Hindlimb muscle (tissue), 1 donor: ENCODE measurements at regions not wholly inside any gene's neighbourhood (a gene's known extent, or its start where the extent isn't known, plus 50 kb on each side); places are given as distances from the start of the nearest gene placed in this dataset.
A peak's percentile ranks its signal among the peaks of the same experiment; 100 is the strongest.
"Not testable (repeated sequence)": the region's sequence is repeated elsewhere in the genome, so short reads cannot be mapped to it uniquely, and the experiment has no call there.

ENCODE experiments used
- DNase-seq: peaks from one replicate; pipeline ENCODE4 v3.0.0-alpha.2; 2013

- DNase-seq, result no peak
Measured at GRCh38 chr21:31609081-31609480, 50.4 kb upstream of the SOD1 start.

GRCh38 chr21:31607791-31608190 lies 51.7 kb upstream of the SOD1 start:
- DNase-seq, result no peak

GRCh38 chr21:31606081-31606874 lies 53.2 kb upstream of the SOD1 start:
- DNase-seq, result no peak

DNA sequence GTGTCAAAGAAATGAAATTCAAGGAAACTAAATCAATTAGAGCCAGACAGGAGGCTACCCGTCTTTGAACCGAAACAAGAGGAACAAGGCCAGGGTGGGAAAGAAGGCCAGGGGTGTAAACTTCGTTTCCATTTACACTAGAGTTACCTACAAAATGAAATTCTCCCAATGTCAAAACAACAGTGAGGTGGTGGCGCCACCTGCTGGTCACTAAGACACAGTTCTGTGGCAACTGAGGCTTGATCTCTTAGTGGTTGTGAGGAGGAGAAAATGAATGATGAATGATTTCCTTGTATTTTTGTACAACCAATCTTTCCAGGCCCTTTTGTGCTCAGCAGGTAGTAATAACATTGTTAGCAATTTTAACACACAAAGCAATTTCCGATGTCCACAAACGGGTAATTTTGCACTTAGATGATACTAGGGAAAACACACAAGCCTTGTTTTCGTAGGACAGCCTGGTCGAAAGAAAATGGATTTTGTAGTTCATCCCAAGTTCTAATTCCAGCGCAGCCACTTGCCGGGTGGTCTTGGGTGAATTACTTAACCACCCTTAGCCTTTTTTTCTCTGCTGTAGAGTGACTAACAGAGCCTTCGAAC lies 54.8 kb upstream of the SOD1 start:
- DNase-seq, result peak; percentile 69

DNA sequence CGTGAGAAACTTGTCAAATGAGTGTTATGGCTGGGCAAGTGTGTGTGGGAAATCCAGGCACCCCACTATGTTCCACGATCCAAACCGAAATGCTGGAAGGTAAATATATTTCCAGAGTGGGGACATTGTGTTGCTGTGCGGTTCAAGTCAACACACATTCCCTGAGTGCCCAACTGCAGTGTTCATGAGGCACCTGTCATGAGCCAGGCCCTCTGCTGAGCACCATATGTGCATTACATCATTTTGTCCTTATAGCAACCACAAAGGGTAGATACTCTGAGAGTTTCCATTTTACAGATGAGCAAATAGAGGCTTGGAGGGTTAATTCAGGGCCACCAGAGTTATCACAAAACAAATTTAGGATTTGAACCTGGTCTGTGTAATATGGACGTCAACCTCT lies 59.9 kb upstream of the SOD1 start:
- DNase-seq, result no peak

- no peak for DNase-seq
Measured at GRCh38 chr21:31599013-31599412, 60.5 kb upstream of the SOD1 start.

DNA sequence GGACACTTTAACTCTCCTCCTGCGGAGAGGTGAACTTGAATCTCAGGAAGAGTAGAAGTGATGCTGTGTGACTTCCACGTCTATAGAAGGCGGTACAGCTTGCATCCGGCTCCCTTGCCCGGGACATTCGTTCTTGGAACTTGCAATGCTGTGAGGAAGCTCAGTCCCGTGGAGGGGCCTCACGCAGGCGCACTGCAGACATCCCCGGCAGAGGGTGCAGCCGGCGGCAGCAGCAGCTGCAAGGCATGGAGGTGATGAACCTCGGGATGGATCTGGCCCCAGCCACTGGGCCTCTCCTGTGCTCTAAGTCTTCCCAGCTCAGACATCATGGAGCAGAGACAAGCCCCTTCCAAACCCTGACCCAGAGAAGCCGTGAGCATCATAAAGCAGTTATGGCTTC lies 61.8 kb upstream of the SOD1 start:
- no peak for DNase-seq

GRCh38 chr21:31596055-31596454 lies 63.4 kb upstream of the SOD1 start:
- DNase-seq, result no peak

DNA sequence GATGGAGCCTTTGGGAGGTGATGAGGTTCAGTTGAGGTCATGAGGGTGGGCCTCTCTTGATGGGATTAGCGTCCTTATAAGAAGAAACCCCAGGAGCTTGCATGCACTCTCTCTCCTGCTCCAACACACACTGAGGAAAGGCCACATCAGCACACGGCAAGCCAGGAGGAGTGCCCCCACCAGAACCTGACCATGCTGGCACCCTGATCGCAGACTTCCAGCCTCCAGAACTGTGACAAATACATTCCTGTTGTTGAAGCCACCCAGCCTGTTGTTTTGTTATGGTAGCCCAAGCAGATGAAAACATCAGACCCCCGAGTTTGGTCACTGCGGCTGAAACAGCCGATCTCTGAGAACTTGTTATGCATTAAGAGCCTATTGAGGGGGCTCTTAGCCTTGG lies 64.8 kb upstream of the SOD1 start:
- DNase-seq, result no peak

DNA sequence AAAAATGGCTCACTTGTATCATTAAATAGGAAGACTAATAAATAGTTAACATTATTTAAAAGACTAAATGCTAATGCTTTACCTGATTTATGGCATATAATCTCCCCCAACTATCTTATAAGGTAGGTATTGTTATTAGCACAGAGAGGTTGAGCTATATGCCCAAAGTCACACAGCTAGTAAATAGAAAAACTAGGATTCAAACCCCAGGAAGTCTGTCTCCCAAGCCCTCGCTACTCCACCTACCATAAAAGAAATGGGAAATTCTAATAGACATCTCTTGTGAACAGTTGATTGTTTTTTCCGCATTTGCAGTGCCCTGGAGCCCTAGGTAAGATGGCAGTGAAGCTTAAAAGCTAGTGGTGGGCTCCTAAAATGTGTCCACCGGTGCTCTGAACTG lies 65.2 kb upstream of the SOD1 start:
- DNase-seq, result no peak

DNA sequence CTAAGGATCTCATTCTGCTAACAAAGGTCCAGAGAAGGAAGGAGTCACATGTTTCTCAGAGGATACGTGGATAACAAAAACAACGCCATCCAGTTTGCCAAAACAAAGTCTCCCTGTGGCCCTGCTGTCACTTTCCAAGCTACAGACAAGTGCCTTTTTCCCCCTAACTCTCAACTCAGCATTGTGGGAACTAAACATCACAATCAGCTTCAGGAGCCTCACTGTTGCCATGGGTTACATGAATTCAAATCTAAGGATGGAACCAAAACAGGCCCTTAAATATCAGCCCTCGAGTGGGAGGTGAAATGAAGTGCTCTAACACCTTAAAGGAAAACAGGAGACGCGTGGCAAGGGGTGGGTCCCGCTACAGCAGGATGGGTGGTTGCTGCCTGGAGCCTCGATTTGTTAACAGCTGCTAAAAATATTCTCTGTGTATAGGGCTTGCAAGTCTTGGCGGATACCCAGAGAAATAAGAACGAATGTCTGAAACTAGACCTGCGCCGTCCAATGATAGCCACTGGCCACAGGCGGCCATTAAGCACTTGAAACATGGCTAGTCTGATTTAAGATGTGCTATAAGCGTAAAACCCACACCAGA lies 66.4 kb upstream of the SOD1 start:
- DNase-seq, result peak; percentile 25

DNA sequence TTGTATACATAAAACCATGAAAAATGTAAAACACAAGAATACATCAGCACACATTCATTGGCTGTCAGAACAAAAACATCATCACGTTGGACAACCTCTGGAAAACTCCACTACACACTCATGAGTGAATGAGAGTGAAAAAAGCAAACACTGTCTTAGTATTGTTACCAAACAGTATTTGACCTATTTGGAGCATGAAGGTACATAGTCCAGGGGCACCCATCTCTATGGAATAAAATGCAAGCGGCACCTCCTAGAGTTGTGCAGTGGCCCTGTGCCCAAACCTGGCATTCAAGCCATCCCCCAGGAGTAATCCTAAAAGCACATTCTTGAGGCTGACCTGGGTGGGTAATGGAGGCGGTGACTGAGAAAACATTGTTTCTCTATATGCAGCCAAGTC lies 67.0 kb upstream of the SOD1 start:
- no peak for DNase-seq

DNA sequence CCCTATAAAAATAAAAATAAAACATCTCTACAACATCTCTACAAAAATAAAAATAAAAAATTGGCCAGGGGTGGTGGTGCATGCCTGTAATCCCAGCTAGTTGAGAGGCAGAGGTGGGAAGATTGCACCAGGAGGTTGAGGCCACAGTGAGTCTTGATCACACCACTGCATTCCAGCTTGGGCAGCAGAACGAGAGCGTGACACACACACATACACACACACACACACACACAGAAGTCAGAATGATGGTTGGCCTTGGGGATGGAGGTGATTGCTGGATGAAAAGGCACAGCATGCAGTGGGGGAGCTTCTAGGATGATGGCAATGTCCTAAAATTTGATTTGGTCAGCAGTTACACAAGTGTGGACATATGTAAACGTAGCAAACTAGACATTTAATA lies 69.7 kb upstream of the SOD1 start:
- DNase-seq, result no peak

DNA sequence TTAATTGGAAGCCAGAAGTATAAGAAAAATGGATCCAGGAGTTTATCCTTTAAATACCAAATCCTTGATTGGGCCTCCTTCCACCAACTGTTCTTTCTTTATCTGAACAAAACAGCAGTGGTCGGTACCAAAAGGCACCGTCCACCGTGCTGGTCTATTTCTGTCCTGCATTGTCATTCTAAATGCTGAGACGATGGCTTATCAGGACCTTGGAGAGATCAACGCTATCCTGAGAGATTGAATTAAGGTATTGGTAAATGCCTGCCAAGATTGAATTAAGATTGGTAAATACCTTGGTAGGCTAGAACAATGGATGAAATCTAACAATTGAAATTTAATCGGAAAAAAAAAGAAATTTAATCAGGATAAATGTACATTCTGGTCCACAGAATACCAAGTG lies 73.4 kb upstream of the SOD1 start:
- no peak for DNase-seq

DNA sequence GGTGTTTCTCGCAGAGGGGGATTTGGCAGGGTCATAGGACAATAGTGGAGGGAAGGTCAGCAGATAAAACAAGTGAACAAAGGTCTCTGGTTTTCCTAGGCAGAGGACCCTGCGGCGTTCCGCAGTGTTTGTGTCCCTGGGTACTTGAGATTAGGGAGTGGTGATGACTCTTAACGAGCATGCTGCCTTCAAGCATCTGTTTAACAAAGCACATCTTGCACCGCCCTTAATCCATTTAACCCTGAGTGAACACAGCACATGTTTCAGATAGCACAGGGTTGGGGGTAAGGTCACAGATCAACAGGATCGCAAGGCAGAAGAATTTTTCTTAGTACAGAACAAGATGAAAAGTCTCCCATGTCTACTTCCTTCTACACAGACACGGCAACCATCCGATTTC lies 75.6 kb upstream of the SOD1 start:
- not testable (repeated sequence) for DNase-seq

GRCh38 chr21:31583498-31583897 lies 76.0 kb upstream of the SOD1 start:
- DNase-seq, result no peak

GRCh38 chr21:31580866-31581276 lies 78.6 kb upstream of the SOD1 start:
- peak; percentile 48 for DNase-seq

DNA sequence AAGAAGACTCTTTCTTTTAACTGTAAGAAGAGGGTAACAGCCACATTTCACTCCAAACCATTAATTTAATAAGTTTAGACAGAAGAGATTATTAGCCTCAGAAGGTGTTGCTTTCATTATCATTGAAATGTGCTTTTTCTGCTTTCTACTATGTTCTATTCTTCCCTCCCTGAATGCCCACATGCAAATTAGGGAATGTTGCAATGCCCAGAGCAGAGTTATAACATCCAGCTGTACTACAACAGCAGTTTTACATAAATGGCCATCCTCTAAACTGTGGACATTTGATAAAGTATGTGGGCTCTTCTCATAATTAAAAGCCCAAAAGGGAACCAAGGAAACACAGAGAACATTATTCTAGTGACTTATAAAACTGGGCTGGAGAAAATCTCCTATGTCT lies 82.2 kb upstream of the SOD1 start:
- DNase-seq, result no peak

DNA sequence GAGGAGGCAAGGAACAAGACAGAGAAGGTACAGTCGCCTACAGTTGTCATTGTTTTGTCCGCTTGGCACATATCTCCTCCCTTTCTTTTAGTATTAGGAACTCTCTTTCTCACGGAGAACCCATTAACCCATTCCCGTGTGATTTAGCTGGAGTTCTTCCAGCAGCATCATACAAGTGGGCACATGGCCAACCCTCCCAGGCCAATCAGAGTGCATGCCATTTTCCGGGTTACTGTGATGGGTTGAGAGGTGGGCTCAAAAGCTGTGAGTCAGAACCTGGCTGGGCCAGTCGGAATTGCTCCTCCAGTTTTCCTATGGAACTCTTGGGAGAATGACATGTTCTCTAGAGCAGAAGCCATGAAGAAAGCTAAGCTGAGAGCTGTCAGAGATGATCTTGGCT lies 83.1 kb upstream of the SOD1 start:
- no peak for DNase-seq

DNA sequence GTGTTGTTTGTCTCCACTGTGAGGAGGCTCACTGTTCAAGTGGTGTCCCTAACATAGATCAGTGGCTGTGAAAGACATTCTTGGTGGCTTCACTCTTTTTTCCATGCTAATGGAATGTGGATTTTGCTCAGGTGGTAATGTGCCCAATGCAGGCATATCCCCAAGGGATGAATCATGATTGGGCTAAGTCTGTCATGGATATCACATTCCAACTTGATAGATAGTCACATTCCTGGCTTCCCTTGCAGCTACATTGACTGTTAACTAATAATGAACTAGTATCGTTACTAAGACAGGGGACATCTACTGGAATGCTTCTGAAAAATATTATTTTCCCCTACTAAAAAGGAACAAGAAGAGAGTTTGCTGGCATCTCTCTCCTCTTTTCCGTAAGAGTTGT lies 86.3 kb upstream of the SOD1 start:
- DNase-seq, result no peak

GRCh38 chr21:31571879-31572278 lies 87.6 kb upstream of the SOD1 start:
- DNase-seq, result no peak

DNA sequence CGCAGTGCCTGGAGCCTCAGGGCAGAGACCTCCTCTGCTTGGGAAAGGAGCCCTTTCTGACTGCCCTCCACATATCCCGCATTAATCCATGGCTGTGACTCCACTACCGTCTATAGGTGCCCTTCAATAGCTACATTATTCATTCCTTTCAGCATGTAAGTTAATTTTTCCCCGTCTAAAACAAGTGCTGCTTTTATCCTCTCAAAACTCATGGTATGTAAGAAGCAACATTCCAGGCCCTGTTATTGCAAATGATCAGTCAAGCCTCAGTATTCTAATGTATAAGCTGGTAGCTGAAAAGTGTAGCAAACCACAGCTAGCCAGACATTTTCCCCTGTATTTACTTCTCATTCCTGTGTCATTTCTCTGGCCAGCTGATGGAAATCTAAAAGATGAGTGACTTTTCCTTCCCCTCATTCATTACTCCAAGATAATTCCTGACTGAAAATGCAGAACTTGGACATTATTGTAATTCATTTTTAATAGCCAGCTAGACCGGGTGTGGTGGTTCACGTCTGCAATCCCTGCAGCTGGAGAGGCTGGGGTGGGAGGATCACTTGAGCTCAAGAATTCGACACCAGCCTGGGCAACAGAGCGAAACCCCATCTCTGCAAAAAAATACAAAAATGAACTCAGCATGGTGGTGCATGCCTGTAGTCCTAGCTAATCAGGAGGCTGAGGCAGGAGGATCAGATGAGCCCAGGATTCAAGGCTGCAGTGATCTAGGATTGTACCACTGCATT lies 88.5 kb upstream of the SOD1 start:
- DNase-seq, result no peak

GRCh38 chr21:31566611-31567010 lies 92.9 kb upstream of the SOD1 start:
- no peak for DNase-seq

DNA sequence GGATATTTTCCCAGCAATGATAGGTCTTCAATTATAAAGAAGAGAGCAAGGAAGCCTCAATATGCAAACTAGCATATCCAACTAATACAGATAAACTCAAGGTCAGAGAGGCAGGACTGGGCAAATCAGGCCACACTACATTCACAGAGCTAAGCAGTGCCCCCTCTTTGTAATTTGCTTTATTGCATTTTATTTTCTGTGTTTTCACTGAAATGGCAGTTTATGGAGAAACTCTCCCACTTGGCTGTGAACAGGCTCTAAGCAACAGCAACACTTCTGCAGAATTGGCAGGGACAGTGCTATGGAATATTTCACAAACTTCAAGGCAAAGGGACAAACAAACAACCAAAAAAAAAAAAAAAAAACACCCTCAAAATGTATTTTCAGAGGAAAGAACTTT lies 93.4 kb upstream of the SOD1 start:
- DNase-seq, result no peak
